GM12878 (cell line): ENCODE measurements at regions not wholly inside any gene's neighbourhood (a gene's known extent, or its start where the extent isn't known, plus 50 kb on each side); places are given as distances from the start of the nearest gene placed in this dataset.
A peak's percentile ranks its signal among the peaks of the same experiment; 100 is the strongest.

Experiments
- CHD2 ChIP-seq: IDR thresholded peaks from 2 replicates; pipeline ENCODE4 v1.6.1; 2011; ENCODE audit warnings: low read depth, low read length, improper control_type of control experiment, borderline replicate concordance
- CTCF ChIP-seq, 3 experiments: IDR thresholded peaks in 2 of 3; conservative IDR thresholded peaks in 1 of 3; 2 replicates each; pipeline ENCODE4 v1.5.1; 2011; ENCODE audit warnings: low read depth in 3 of 3, low read length in 3 of 3, mild to moderate bottlenecking in 3 of 3, control low read depth in 2 of 3, moderate library complexity in 2 of 3, inconsistent platforms in 1 of 3, mixed read lengths in 1 of 3; ENCODE audit not compliant: control insufficient read depth in 2 of 3, insufficient read depth in 1 of 3; ENCODE audit errors: extremely low read depth in 1 of 3
- GABPA ChIP-seq: IDR thresholded peaks from 2 replicates; pipeline ENCODE4 v1.6.1; 2014; ENCODE audit warnings: antibody characterized with exemption, low read depth, mild to moderate bottlenecking, inconsistent platforms
- LARP7 ChIP-seq: fragments of 450-650 bp; IDR thresholded peaks from 2 replicates; pipeline ENCODE4 v1.6.1; 2017; ENCODE audit warnings: mild to moderate bottlenecking
- MEF2A ChIP-seq: IDR thresholded peaks from 2 replicates; pipeline ENCODE4 v1.6.1; 2011; ENCODE audit warnings: low read depth, mild to moderate bottlenecking, low read length, moderate library complexity; ENCODE audit not compliant: insufficient read depth
- POLR2A ChIP-seq: IDR thresholded peaks from 2 replicates; pipeline ENCODE4 v1.6.1; 2011; ENCODE audit warnings: low read depth, mild to moderate bottlenecking, low read length
- TAF1 ChIP-seq: IDR thresholded peaks from 2 replicates; pipeline ENCODE4 v1.6.1; 2011; ENCODE audit warnings: mild to moderate bottlenecking, low read depth, low read length, borderline replicate concordance
- TF ChIP-seq, protein P1 (sequence below): IDR thresholded peaks from 2 replicates; pipeline ENCODE4 v1.6.1; 2012; ENCODE audit warnings: low read length, inconsistent platforms

- peak; percentile 51; the same call in 1 of the 2 replicates for TF ChIP-seq MEF2A
- TF ChIP-seq POLR2A = no peak
- no peak for TF ChIP-seq LARP7
- TF ChIP-seq, protein P1, sequence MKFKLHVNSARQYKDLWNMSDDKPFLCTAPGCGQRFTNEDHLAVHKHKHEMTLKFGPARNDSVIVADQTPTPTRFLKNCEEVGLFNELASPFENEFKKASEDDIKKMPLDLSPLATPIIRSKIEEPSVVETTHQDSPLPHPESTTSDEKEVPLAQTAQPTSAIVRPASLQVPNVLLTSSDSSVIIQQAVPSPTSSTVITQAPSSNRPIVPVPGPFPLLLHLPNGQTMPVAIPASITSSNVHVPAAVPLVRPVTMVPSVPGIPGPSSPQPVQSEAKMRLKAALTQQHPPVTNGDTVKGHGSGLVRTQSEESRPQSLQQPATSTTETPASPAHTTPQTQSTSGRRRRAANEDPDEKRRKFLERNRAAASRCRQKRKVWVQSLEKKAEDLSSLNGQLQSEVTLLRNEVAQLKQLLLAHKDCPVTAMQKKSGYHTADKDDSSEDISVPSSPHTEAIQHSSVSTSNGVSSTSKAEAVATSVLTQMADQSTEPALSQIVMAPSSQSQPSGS = peak; percentile 61
- no peak for TF ChIP-seq CTCF (IDR thresholded peaks at IDR 0.05 in 2 of 3, conservative IDR thresholded peaks at IDR 0.05 in 1 of 3; ENCODE audit: control insufficient read depth in 2 of 3, extremely low read depth in 1 of 3, insufficient read depth in 1 of 3, low read depth in 3 of 3, low read length in 3 of 3)
- no peak for TF ChIP-seq CHD2
- no peak for TF ChIP-seq TAF1
- no peak for TF ChIP-seq GABPA
These were observed 379.7 kb downstream of the SPRY1 start for GRCh38 chr4:123776267-123776666.
